Cerebellar cortex (tissue), 1 donor: ENCODE measurements at regions not wholly inside any gene's neighbourhood (a gene's known extent, or its start where the extent isn't known, plus 50 kb on each side); places are given as distances from the start of the nearest gene placed in this dataset.
"Not testable (repeated sequence)": the region's sequence is repeated elsewhere in the genome, so short reads cannot be mapped to it uniquely, and the experiment has no call there.

ENCODE experiments used
- DNase-seq: peaks from one replicate; pipeline ENCODE4 v3.0.0-alpha.2; 2015; ENCODE audit warnings: low spot score

- DNase-seq, result no peak
Observed at GRCh38 chr4:82247629-82248028, 126.2 kb downstream of the HNRNPD start.

- no peak for DNase-seq
Observed at GRCh38 chr4:82247171-82247570, 126.6 kb downstream of the HNRNPD start.

GRCh38 chr4:82241534-82241933 lies 132.3 kb downstream of the HNRNPD start:
- DNase-seq, result no peak

- DNase-seq, result no peak
Observed at GRCh38 chr4:82240410-82240809, 133.4 kb downstream of the HNRNPD start.

- DNase-seq, result not testable (repeated sequence)
Observed at GRCh38 chr4:82237142-82237541, 136.6 kb downstream of the HNRNPD start.

GRCh38 chr4:82235346-82235745 lies 138.4 kb downstream of the HNRNPD start:
- no peak for DNase-seq

- no peak for DNase-seq
Observed at GRCh38 chr4:82232891-82233290, 140.9 kb downstream of the HNRNPD start.

GRCh38 chr4:82231806-82232205 lies 142.0 kb downstream of the HNRNPD start:
- no peak for DNase-seq

- DNase-seq, result no peak
Observed at GRCh38 chr4:82230306-82230705, 143.5 kb downstream of the HNRNPD start.

- no peak for DNase-seq
Observed at GRCh38 chr4:82225030-82225429, 148.8 kb downstream of the HNRNPD start.

GRCh38 chr4:82223715-82224114 lies 150.1 kb downstream of the HNRNPD start:
- DNase-seq, result no peak

GRCh38 chr4:82219346-82219745 lies 154.4 kb downstream of the HNRNPD start:
- DNase-seq, result no peak

GRCh38 chr4:82217986-82218715 lies 155.6 kb downstream of the HNRNPD start:
- peak; percentile 6 for DNase-seq

- DNase-seq, result no peak
Observed at GRCh38 chr4:82216219-82216618, 157.6 kb downstream of the HNRNPD start.

- no peak for DNase-seq
Observed at GRCh38 chr4:82215800-82216199, 158.0 kb downstream of the HNRNPD start.

- DNase-seq, result no peak
Observed at GRCh38 chr4:82215039-82215438, 158.8 kb downstream of the HNRNPD start.

GRCh38 chr4:82213485-82214417 lies 160.0 kb downstream of the HNRNPD start:
- no peak for DNase-seq

- DNase-seq, result peak; percentile 43
Observed at GRCh38 chr4:82201805-82202641, 171.8 kb downstream of the HNRNPD start.

- DNase-seq, result no peak
Observed at GRCh38 chr4:82201303-82201702, 172.5 kb downstream of the HNRNPD start.

- no peak for DNase-seq
Observed at GRCh38 chr4:82200046-82200445, 173.7 kb downstream of the HNRNPD start.

GRCh38 chr4:82194329-82194728 lies 179.5 kb downstream of the HNRNPD start:
- DNase-seq, result no peak

GRCh38 chr4:82192017-82192673 lies 181.6 kb downstream of the HNRNPD start:
- DNase-seq, result no peak
